Adipose tissue (tissue), 3 donors: ENCODE measurements at regions not wholly inside any gene's neighbourhood (a gene's known extent, or its start where the extent isn't known, plus 50 kb on each side); places are given as distances from the start of the nearest gene placed in this dataset.

Source experiments
- H3K27ac ChIP-seq: one replicate; pipeline ENCODE4 v1.5.1; 2013; ENCODE audit warnings: low read depth, low read length
- WGBS, 3 donors: extraction: QIAGEN DNeasy Blood & Tissue Kit; methylation state at CpG; one replicate each; pipeline ENCODE4 v1.1.7; 2013; 5-methylcytosine and 5-hydroxymethylcytosine counted together
- donor health status: healthy with polysubstance abuse.
- donor health status: Bipolar disorder and iron deficiency.
- donor health status: healthy.

DNA sequence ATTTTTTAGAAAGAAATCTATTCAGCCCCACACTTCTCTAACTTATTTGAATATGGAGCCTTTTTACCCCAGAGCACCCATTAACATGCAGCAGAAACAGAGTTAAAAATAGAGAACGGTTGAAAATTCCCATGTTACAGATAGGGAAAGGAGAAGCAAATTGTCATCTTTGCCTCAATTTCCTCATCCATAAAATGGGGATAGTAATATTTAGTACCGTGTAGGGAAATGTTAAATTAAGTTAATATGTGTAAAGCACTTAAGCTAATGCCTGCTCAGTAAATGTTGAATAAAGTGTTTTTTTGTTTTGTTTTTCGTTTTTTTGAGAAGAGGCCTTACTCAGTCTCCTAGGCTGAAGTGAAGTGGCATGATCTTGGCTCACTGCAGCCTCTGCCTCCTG, 50.3 kb downstream of the NAV1 start:
- H3K27ac ChIP-seq, result no peak overlapping the region
- WGBS, 3 donors, result 87 to 91% (median 90%) methylated on average over 3 of the region's 3 CpGs

DNA sequence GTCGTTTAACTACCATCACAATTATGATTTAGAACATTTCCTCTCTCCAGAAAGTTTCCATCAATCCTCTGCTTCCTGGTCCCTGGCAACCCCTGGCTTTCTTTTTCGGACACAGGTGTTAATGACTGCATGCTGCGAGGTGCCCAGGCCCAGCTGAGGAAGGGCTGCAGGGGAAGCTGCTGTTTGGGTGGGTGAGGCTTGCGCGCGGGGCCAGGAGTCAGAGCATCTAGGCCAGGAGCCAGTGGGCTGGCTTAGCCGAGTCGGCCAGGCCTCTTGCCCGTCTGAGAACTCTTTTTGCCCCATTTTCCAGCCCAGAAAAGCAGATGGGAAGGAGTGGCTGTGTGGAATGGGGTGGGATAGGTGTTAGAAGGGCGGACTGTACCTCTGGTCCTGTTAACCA, 51.5 kb downstream of the NAV1 start:
- no peak overlapping the region for H3K27ac ChIP-seq
- 83 to 89% (median 87%) methylated on average over 10 of the region's 10 CpGs for WGBS, 3 donors

DNA sequence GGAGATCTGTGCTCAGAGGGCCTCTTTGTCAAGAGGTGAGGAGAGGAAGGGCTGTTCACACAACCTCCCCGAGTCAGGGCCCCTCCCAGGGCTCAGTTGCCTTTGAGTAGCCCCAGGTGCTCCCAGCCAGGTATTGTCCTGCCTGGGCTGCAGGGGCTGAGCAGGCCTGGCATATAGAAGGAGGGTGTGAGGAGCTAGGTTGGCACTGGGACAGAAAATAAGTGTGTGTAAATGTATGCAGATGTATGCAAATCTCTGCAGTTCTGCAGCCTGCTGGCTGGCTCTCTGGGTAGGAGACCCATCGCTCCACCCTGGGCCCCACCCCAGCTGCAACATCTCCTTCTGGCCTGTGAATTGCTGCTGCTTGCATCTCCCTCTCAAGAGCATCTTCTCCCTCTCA, 52.4 kb downstream of the NAV1 start:
- H3K27ac ChIP-seq, result no peak overlapping the region
- WGBS, 3 donors, result 83 to 94% (median 87%) methylated on average over 2 of the region's 2 CpGs

DNA sequence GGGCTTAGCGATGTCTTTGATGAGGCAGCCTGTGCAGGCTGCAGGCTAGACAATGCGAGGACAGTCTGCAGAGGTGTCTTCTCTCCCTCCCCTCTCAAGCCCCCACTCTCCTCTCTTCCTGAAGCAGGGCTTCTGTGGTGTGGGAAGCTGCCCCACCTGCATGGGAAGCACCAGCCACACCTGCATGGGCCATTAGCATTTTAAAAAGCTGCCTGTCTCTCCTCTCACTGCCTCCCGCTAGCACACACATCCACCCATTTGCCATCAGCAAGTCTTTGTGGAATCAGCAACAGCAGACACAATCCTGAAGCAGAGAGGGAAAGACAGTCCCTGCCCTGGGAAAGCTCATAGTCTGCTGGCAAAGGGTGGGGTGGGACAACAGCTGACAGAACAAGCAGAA, 53.1 kb downstream of the NAV1 start:
- 84 to 92% (median 85%) methylated on average over 3 of the region's 3 CpGs for WGBS, 3 donors
- H3K27ac ChIP-seq, result no peak overlapping the region

DNA sequence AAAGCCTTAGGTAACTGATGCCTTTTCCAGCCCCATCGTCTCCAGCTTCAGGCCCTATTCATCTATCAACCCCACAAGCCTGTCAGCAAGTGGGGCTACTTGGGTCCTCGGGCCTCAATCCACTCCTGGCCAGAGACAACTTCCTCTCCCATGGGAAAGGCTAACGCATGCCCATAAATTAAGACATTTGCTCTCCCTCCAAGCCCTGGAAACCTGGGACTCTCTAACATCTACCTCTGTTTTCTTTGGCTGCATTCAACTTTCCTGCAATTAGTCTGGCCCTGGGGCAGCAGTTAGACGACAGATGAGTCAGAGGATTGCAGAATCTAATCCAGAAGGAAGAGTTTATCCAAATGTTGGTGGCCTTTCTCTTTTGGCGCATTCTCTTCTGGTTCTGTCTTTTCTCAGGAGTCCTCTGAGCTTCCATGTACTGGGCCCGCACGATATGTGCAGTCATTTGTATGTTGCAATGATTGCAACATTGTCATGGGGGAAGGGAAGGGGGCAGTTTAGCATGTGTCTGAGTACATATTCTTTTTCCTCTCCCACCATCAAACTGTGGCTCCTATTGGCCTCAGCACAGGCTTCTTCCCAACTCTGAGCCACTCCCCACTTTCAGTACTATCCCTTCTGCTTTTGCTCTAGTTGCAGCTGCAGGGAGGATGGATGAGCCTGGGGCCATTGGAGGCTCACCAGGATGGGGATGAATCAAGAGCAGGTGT, 54.4 kb downstream of the NAV1 start:
- WGBS, 3 donors, result 35 to 70% (median 39%) methylated on average over 7 of the region's 7 CpGs
- no peak overlapping the region for H3K27ac ChIP-seq

DNA sequence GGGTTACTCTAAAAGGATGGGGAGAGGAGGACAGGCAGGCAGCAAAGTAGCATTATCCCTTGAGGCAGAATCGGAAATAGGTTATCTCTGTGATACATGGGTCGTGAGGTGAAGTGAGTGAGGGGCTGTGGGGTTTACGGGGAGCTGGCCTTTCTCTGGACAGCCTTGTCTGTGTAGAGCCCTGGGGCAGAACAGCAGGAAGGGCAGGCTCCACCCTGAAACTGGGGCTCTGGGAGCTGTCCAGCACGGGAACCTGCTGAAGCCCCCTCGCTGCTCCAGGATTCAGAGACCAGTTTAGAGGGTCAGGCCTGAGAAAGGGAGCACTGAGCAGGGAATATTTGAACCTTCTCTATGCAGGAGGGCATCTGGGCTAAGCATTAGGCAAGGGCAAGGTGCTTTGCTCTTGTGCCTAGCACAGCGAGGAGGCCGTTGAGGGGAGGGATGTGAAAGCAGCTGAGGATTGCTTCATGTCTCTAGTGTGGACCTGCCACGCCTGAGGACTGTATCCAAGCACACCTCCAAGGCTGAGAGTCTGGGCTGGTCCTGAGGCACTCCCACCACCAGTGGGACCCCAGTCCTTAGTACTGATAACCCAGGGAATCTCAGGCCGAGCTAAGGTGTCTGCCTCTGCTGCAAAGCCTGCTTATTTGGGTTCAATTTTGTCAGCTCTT, 55.8 kb downstream of the NAV1 start:
- no peak overlapping the region for H3K27ac ChIP-seq
- WGBS, 3 donors, result 66 to 73% (median 70%) methylated on average over 9 of the region's 9 CpGs

DNA sequence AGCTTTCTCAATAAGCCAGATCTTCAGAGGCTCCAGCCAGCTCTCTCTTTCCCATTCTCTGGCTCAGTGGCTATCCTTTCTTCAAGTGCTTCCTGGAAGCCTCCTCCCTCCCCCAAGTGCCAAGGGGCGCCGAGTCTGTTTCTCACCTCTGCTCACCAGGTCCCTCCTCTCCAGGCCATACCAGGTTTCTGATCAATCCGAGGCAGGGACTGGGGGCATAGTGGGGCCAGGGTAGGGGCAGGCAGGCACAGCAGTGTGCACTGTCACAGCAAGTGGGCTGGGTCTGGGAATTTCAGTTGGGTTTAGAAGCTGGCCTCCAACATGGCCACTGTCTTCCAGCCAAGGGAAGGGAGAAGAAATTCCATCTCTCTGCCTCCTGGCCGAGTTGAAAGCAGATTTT, 56.5 kb downstream of the NAV1 start:
- 83 to 84% (median 84%) methylated on average over 4 of the region's 4 CpGs for WGBS, 3 donors
- H3K27ac ChIP-seq, result no peak overlapping the region

DNA sequence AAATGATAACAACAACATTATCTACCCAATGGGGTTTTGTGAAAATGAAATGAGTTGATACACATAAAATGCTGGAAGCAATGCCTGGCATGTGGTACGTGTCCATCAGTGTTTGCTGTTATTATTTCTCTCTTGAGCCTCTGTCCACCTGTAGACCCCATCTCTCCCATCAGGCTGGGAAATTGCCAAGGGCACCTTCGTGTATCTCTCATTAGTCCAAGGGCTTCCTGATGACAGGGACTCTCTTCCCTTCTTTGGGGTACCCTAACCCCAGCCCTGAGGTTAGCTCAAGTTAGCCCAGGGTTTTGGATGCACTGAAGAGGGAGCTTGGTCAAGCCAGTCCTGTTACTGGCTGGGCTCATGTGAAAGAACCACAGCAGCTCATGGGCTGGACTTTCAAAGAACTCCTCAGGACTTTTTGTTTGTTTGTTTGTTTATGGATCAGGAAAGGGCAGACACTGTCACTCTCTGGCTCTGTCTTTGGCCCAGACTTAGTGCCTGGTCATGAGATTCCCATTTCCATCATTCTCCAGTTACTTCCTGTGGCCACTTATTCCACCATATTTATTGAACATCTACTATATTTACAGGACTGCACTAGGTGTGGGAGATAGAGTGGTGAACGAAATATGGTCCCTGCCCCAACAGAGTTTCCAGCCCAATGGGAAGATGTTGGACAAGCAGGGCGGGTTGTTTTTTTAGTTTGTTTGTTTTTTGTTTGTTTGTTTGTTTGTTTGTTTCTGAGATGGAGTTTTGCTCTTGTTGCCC, 57.4 kb downstream of the NAV1 start:
- WGBS, 3 donors, result 83 to 94% (median 92%) methylated on average over 4 of the region's 4 CpGs
- H3K27ac ChIP-seq, result no peak overlapping the region

DNA sequence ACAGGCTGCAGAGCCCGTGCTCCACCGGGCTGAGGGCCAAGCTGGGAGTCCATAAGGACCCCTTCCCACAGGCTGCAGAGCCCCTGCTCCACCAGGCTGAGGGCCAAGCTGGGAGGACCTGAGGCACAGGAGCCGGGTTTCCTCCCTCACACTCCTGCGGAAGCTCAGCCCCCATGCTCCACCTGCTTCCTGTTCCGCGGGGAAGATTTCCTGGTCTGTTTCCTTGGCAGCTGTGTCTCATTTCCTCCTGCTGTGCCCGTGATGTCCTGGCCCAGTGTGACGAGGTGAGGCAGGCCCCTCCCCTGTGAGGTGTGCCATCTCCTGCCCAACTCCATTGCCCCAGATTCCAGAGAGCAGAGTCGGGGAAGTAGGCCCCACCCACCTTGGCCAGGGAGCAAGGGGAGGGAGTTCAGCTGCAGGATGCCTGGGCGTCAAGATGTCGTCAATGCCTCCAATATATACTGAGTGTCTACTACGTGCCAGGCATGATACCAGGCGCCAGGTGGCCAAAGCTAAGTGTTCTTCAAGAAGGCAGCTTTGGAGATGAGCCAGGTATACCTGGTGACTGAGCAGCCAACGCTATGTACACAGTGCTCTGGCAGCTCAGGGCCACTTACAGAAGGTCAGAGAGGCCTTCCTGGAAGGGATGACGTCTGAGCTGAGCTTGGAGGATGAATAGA, 58.8 kb downstream of the NAV1 start:
- 32 to 48% (median 40%) methylated on average over 15 of the region's 15 CpGs for WGBS, 3 donors
- no peak overlapping the region for H3K27ac ChIP-seq

DNA sequence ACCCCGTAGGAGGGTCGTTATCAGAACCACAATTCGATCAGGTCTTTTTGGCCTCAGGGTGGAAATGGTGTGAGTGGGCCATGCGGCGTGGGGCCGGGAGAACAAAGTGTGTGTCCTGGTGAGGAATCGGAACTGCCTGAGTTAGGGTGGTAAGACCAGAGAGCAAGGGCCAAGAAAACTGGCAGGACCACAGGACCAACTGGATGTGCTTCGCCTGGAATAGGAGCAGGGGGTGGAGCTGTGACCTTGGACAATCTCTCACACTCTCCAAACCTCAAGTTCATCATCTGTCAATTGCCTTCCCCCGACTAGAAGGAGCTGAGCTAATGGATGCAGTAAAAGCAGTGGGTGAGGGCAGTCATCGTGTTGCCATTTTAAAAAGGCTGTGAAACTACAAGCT, 59.5 kb downstream of the NAV1 start:
- WGBS, 3 donors, result 57 to 89% (median 87%) methylated on average over 10 of the region's 10 CpGs
- no peak overlapping the region for H3K27ac ChIP-seq

DNA sequence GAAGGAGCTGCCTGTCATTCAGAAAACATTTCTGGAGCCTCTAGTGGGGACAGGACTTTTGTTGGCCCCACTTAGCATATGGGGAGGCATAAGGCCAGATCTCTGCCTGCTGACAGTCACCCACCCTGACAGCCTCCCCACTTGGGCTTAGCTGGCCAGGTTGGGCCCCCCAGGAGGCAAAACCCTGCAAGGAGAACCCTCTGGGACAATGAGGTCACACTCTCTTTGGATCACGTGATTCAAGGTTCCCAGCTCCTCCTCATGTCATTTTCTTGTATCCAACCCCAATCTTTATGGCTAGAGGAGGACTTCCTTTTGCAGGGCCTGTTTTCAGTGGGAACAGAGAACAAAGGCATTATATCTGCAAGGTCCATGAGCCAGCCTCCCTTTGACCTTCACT, 60.0 kb downstream of the NAV1 start:
- 37 to 62% (median 59%) methylated on average over 1 of the region's 1 CpG for WGBS, 3 donors
- no peak overlapping the region for H3K27ac ChIP-seq

DNA sequence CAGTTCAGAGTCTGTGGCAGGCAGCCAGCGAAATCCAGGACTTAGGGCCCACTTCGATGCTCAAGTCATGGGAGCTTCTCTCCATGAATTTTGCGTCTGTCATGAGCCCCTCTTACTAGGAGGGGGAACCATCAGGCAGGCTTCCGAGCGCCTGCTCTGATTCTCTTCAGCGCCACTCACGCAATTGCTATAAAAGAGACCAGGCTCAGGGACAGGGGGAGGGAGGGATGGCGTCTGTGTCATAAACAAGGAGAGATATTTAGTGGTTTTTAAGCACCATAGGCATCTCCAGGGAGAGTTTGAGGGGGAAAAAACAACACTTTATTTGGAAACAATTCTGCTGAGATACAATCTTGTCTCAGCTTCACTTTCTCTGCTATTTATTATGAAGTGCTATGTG, 60.6 kb downstream of the NAV1 start:
- no peak overlapping the region for H3K27ac ChIP-seq
- WGBS, 3 donors, result 64 to 90% (median 78%) methylated on average over 8 of the region's 8 CpGs

DNA sequence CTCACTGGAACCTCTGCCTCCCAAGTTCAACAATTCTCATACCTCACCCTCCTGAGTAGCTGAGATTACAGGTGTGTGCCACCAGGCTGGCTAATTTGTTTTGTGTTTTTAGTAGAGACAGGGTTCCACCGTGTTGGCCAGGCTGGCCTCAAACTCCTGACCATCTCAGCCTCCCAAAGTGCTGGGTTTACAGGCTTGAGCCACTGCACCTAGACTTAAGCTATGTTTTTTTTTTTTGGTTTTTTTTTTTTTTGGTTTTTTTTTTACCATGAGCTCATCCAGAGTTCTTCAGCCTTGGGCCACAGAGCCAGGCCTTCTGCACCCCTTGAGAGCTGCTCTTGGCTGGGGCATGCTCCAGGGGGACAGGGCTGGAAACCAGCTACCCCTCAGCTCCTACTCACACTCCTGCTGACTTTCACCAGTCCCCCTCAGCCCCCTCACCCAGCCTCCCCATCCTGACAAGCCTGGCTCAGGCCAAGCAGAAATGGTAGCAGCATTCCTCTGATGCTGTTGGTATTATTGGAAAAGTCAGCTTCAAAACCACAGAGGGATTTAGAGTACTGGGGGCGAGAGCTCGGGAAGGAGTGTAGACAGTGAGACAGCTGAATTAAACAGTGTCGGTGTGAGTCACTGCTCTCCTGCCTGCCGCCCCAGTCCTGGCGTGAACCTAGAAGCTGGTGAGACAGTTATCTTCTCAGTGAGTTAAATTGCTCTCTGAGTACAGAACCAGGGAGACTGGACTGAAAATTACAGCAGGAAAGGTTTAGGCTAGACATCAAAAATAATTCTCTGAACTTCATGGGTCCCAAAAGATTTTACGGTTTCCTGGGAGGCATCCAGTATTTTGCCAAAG, 63.7 kb downstream of the NAV1 start:
- WGBS, 3 donors, result 75 to 85% (median 77%) methylated on average over 7 of the region's 7 CpGs
- H3K27ac ChIP-seq, result no peak overlapping the region

DNA sequence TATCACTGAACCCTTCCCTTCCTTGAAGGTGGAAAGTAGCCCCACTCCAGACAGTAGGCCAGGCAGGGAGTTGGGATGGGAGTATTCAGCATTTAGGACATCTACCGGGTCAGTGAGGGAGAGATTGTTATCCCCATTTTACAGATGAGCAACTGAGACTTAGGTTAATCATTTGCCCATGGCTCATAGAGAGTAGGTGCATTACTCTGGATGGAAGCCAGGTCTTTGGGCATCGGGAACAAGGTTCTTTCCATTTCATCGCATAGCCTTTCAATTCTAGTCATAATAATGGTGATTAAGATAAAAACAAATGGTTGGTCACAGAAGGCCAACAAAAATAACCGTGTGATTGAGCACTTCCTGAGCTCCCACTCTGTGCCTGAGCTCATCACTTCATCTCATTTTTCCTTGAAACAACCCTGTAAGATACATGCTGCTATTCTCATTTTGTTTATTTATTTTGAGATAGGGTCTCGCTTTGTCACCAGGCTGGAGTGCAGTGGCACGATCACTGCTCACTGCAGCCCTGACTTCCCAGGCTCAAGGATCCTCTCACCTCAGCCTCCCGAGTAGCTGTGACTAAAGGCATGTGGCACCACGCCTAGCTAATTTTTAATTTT, 64.8 kb downstream of the NAV1 start:
- 77 to 82% (median 80%) methylated on average over 8 of the region's 8 CpGs for WGBS, 3 donors
- no peak overlapping the region for H3K27ac ChIP-seq

DNA sequence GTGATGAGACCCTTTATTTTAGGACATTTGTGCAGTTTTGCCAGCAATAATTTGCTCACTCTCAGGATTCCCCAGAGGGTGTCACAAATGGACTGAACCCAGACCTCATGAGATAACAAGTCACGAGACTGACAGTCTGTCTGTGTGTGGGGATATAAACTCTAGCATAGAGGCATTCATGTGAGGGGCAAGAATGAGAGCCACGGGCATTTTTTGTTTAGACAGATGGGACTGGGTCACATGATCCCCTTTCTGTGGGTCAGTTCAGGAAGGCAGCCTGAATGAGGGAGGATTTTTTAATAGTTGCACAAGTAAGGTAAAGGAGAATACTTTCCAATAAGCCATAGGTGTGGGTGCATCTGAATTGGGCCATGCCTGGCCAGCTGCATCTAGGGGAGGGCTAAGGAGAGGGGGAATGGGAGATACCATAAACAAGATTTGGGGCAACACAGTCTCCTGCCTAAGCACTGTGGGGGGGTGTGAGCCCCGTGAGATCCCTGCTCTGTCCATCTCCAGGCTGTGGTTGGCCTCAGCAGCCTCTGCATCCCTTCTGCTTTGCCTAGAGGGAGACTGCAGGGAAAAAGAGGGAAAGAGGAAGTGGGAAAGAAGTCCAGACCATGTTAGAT, 66.6 kb downstream of the NAV1 start:
- 62 to 66% (median 66%) methylated on average over 3 of the region's 3 CpGs for WGBS, 3 donors
- no peak overlapping the region for H3K27ac ChIP-seq

DNA sequence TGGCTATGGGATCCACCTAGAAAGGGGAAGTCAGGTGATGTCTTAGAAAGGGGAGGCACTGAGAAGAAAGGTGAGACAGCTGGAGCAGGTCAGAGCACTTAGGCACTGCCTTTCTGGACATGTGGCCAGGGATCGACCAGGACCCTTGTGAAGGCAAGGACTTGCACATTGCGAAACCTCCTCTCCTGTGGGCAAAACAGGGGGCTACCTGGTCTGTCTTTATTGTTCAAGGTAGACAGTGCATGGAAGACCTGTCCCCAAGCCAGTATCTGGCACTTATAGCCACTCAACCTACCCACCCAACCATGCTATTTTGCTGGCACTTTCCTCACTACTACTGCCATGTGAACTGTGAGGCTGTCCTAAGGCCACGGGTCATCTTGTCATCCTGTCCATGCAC, 67.2 kb downstream of the NAV1 start:
- no peak overlapping the region for H3K27ac ChIP-seq

DNA sequence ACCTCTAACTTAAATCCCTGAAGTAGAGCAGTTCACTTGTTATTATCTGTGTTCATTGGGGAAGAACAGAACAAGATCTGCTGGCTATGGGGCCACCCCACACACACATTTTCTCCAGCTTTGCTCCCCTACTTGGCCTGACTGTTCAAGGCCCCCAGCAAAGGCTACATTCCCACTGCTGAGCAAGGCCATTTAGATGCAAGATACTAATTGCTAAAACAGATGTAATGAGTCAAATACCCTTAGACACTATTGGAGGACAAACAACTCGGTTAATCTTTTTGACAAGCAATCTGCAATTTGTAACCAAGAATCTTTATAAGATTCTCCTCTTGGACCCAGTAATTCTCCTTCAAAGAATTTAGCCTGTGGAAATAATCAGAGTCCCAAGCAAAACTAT, 67.7 kb downstream of the NAV1 start:
- 62 to 86% (median 64%) methylated on average over 1 of the region's 1 CpG for WGBS, 3 donors
- no peak overlapping the region for H3K27ac ChIP-seq

More for the DNA sequence above, 67.2 kb downstream of the NAV1 start:
- 77 to 93% (median 90%) methylated on average over 3 of the region's 3 CpGs for WGBS, 3 donors
